HG03571 (cell line): ENCODE measurements at regions not wholly inside any gene's neighbourhood (a gene's known extent, or its start where the extent isn't known, plus 50 kb on each side); places are given as distances from the start of the nearest gene placed in this dataset.
"Not testable (repeated sequence)": the region's sequence is repeated elsewhere in the genome, so short reads cannot be mapped to it uniquely, and the experiment has no call there.

Experiments
- ATAC-seq: cut with Tn5 transposase; IDR thresholded peaks from one replicate; pipeline ENCODE4 v1.9.1; 2021; ENCODE audit not compliant: unreplicated experiment

- ATAC-seq, result no peak
These were observed 588.8 kb downstream of the REEP3 start for GRCh38 chr10:64109926-64110495.

- ATAC-seq, result no peak
These were observed 591.6 kb downstream of the REEP3 start for GRCh38 chr10:64112701-64113355.

- ATAC-seq, result no peak
These were observed 592.2 kb downstream of the REEP3 start for GRCh38 chr10:64113375-64113774.

GRCh38 chr10:64113792-64114191 is 592.6 kb downstream of the REEP3 start:
- ATAC-seq, result no peak

- no peak for ATAC-seq
These were observed 594.3 kb downstream of the REEP3 start for GRCh38 chr10:64115471-64115870.

GRCh38 chr10:64115908-64116643 is 594.9 kb downstream of the REEP3 start:
- ATAC-seq, result no peak

- ATAC-seq, result no peak
These were observed 595.5 kb downstream of the REEP3 start for GRCh38 chr10:64116707-64117106.

GRCh38 chr10:64118736-64119135 is 597.5 kb downstream of the REEP3 start:
- ATAC-seq, result no peak

- ATAC-seq, result not testable (repeated sequence)
These were observed 599.2 kb downstream of the REEP3 start for GRCh38 chr10:64120301-64120980.

GRCh38 chr10:64130152-64130551 is 609.0 kb downstream of the REEP3 start:
- ATAC-seq, result no peak

GRCh38 chr10:64134676-64135075 is 613.5 kb downstream of the REEP3 start:
- ATAC-seq, result no peak

GRCh38 chr10:64142395-64142794 is 621.2 kb downstream of the REEP3 start:
- no peak for ATAC-seq

GRCh38 chr10:64148607-64149006 is 627.4 kb downstream of the REEP3 start:
- ATAC-seq, result no peak

GRCh38 chr10:64156166-64156565 is 635.0 kb downstream of the REEP3 start:
- no peak for ATAC-seq

GRCh38 chr10:64158551-64158950 is 637.4 kb downstream of the REEP3 start:
- no peak for ATAC-seq

- ATAC-seq, result no peak
These were observed 639.0 kb downstream of the REEP3 start for GRCh38 chr10:64159910-64160872.

GRCh38 chr10:64170791-64171190 is 649.6 kb downstream of the REEP3 start:
- no peak for ATAC-seq

- ATAC-seq, result no peak
These were observed 652.6 kb downstream of the REEP3 start for GRCh38 chr10:64173826-64174225.

GRCh38 chr10:64174666-64175255 is 653.6 kb downstream of the REEP3 start:
- no peak for ATAC-seq

- ATAC-seq, result no peak
These were observed 654.2 kb downstream of the REEP3 start for GRCh38 chr10:64175271-64175962.
